IPS-20b (cell line): ENCODE measurements at regions not wholly inside any gene's neighbourhood (a gene's known extent, or its start where the extent isn't known, plus 50 kb on each side); places are given as distances from the start of the nearest gene placed in this dataset.

ENCODE experiments used
- H3K27ac ChIP-seq: one replicate; pipeline ENCODE4 v1.5.1; 2013; ENCODE audit warnings: low read length
- H3K27me3 ChIP-seq: 2 replicates; pipeline ENCODE4 v1.6.1; 2013; ENCODE audit warnings: mild to moderate bottlenecking, low read length, inconsistent platforms; ENCODE audit not compliant: insufficient read depth
- H3K36me3 ChIP-seq: 2 replicates; pipeline ENCODE4 v1.6.1; 2013; ENCODE audit warnings: low read depth, mild to moderate bottlenecking, inconsistent platforms, low read length, moderate library complexity; ENCODE audit not compliant: insufficient read depth
- H3K4me1 ChIP-seq: 2 replicates; pipeline ENCODE4 v1.6.1; 2013; ENCODE audit warnings: mild to moderate bottlenecking, control low read depth, inconsistent platforms, low read length, moderate library complexity; ENCODE audit not compliant: insufficient read depth
- H3K4me3 ChIP-seq: 2 replicates; pipeline ENCODE4 v1.5.1; 2013; ENCODE audit warnings: mild to moderate bottlenecking, low read length, inconsistent platforms
- H3K9ac ChIP-seq: 2 replicates; pipeline ENCODE4 v1.6.1; 2013; ENCODE audit warnings: low read depth, mild to moderate bottlenecking, inconsistent platforms, low read length, moderate library complexity
- H3K9me3 ChIP-seq: 2 replicates; pipeline ENCODE4 v1.6.1; 2013; ENCODE audit warnings: mild to moderate bottlenecking, low read depth, low read length, inconsistent platforms; ENCODE audit not compliant: insufficient read depth

DNA sequence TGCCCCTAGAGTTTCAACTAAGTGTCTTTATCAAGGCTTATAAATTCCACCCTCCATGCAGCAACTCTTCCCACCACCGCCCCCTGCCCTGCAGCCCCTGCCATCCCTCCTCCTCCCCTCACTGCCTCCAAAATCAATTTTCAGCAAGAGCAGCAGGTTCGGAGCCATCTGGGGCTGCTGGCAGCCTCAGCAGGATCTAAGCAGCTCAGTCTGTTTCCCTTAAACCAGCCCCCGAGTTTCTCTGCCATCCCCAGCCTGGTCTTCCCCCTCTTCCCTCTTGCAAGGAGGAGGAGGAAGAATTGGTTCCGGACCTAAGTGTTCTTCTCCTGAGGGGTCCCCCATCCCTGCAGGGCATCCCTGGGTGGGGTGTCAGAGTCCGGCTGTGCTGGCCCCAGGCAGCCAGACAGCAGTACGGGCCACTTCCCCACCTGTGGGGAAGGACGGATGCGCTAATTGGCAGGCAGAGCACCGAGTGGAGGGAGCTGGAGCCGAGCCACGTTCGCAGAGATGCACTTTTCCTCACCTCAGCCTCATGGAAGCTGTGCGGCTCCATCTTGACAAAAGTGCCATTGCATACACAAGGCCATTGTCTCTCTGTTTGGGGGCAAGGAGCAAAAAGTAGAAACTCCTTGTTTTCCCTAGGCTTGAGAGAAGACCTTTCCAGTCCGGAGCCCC lies 189.3 kb downstream of the KCNA5 start:
- no peak overlapping the region for H3K9ac ChIP-seq
- no peaks in the 10 kb centered on the region for H3K4me1 ChIP-seq
- H3K4me3 ChIP-seq = no peak overlapping the region
- H3K27ac ChIP-seq = no peak overlapping the region
- H3K27me3 ChIP-seq = no peaks in the 10 kb centered on the region
- H3K36me3 ChIP-seq = no peaks in the 10 kb centered on the region
- peaks cover 6% of the 10 kb centered on the region; the same call in 1 of the 2 replicates for H3K9me3 ChIP-seq

DNA sequence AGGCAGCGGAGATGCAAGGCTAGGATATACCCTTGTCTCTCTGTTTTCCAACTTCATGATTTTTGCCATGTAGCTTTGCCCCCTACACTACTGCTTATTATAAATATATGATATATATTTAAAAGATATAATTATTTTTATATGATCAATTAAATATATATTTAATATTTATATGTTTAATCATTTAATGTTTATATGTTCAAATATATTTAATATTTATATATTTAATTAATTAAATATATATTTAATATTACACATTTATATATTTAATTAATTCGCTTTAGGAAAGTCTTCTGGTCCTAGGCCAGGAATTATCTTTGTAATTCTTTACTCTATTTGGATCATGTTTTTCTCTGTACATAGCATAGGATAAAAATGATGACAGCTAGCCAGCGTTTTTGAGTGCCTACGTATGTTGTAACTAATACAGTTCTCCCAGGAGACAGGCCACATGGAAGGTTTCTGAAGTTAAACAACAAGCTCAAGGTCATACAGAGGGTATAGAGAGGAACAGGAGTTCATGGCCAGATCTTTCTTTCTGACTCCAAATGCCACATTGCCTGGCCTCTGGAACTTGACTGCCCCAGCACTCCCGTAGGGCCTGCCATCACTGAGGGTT lies 192.5 kb downstream of the KCNA5 start:
- Histone ChIP-seq H3K36me3 (no peaks in the 10 kb centered on the region), H3K9ac (no peak overlapping the region), H3K4me3 (no peak overlapping the region), H3K4me1 (no peaks in the 10 kb centered on the region; the same call in 1 of the 2 replicates), H3K9me3 (no peaks in the 10 kb centered on the region), H3K27me3 (no peaks in the 10 kb centered on the region), H3K27ac (no peak overlapping the region)

GRCh38 chr12:5242440-5242839 lies 189.5 kb upstream of the NTF3 start:
- Histone ChIP-seq H3K27ac (no peak overlapping the region), H3K36me3 (no peaks in the 10 kb centered on the region), H3K4me3 (no peak overlapping the region), H3K9me3 (no peaks in the 10 kb centered on the region), H3K27me3 (no peaks in the 10 kb centered on the region), H3K9ac (no peak overlapping the region), H3K4me1 (peaks cover 32% of the 10 kb centered on the region)

- no peaks in the 10 kb centered on the region for H3K9me3 ChIP-seq
- H3K27ac ChIP-seq = no peak overlapping the region
- H3K27me3 ChIP-seq = no peaks in the 10 kb centered on the region
- no peak overlapping the region for H3K9ac ChIP-seq
- no peak overlapping the region for H3K4me3 ChIP-seq
- no peaks in the 10 kb centered on the region for H3K36me3 ChIP-seq
- H3K4me1 ChIP-seq = peaks cover 32% of the 10 kb centered on the region
Measured at GRCh38 chr12:5243014-5243413, 188.9 kb upstream of the NTF3 start.

DNA sequence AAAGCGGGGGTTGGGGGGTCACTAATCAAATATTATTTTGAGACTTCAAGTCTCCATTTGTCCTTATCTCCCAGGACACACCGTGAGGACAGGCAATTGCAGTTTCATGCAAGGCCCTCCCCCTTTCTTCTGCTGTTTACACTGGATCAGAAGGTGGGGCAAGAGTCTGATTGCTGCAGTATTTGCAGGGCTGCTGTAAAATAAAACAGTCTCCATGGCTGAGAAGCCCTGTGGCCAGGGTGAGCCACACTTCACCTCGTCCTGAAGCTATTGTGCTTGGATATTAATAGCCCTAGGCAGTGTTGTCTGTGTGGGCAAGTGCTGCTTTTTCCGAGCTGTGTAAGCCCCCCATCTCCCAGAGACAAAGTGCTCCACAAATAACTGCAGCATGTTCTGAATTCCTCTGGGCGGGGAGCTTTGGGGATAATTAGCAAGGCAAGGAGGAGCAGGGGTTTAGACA lies 187.4 kb upstream of the NTF3 start:
- H3K27ac ChIP-seq = no peak overlapping the region
- peaks cover 32% of the 10 kb centered on the region for H3K4me1 ChIP-seq
- H3K9me3 ChIP-seq = no peaks in the 10 kb centered on the region
- no peaks in the 10 kb centered on the region for H3K27me3 ChIP-seq
- peak overlapping the region; percentile 6; the same call in 1 of the 2 replicates for H3K4me3 ChIP-seq
- peak overlapping the region; percentile 30; the same call in 1 of the 2 replicates for H3K9ac ChIP-seq
- H3K36me3 ChIP-seq = no peaks in the 10 kb centered on the region

- Histone ChIP-seq H3K4me3 (peak overlapping the region; percentile 7; the same call in 1 of the 2 replicates), H3K4me1 (peaks cover 32% of the 10 kb centered on the region), H3K9me3 (no peaks in the 10 kb centered on the region), H3K27me3 (no peaks in the 10 kb centered on the region), H3K27ac (no peak overlapping the region), H3K9ac (no peak overlapping the region), H3K36me3 (no peaks in the 10 kb centered on the region)
Measured at GRCh38 chr12:5246196-5246595, 185.7 kb upstream of the NTF3 start.

GRCh38 chr12:5247144-5247543 lies 184.8 kb upstream of the NTF3 start:
- H3K9ac ChIP-seq = no peak overlapping the region
- H3K36me3 ChIP-seq = no peaks in the 10 kb centered on the region
- no peak overlapping the region for H3K27ac ChIP-seq
- H3K27me3 ChIP-seq = no peaks in the 10 kb centered on the region
- H3K4me1 ChIP-seq = peaks cover 32% of the 10 kb centered on the region
- no peaks in the 10 kb centered on the region for H3K9me3 ChIP-seq
- no peak overlapping the region for H3K4me3 ChIP-seq

DNA sequence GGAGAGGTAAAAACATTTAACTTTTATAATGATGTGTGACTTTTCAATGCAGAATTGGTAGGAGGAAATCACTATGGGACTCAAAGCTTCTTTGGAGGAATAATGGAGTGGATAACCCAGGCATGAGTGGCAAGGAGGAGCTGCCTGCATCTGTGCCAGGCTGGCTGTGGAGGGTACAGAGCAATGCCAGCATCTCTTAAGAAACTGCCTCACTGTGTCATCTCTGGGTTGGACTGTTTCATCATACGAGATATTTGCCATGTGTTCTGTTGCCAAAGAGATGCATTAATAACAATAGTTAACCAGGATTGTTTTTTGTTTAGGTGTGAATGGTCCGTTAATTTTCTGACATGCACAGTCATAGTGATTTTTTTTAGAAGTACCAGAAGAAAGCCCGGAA lies 183.7 kb upstream of the NTF3 start:
- Histone ChIP-seq H3K4me1 (peaks cover 26% of the 10 kb centered on the region), H3K27ac (no peak overlapping the region), H3K36me3 (no peaks in the 10 kb centered on the region), H3K9me3 (no peaks in the 10 kb centered on the region), H3K27me3 (no peaks in the 10 kb centered on the region), H3K4me3 (no peak overlapping the region), H3K9ac (no peak overlapping the region)

- Histone ChIP-seq H3K9ac (no peak overlapping the region), H3K9me3 (no peaks in the 10 kb centered on the region), H3K27me3 (no peaks in the 10 kb centered on the region), H3K4me1 (peaks cover 23% of the 10 kb centered on the region), H3K36me3 (no peaks in the 10 kb centered on the region), H3K4me3 (no peak overlapping the region), H3K27ac (no peak overlapping the region)
Measured at GRCh38 chr12:5248999-5249526, 182.8 kb upstream of the NTF3 start.

DNA sequence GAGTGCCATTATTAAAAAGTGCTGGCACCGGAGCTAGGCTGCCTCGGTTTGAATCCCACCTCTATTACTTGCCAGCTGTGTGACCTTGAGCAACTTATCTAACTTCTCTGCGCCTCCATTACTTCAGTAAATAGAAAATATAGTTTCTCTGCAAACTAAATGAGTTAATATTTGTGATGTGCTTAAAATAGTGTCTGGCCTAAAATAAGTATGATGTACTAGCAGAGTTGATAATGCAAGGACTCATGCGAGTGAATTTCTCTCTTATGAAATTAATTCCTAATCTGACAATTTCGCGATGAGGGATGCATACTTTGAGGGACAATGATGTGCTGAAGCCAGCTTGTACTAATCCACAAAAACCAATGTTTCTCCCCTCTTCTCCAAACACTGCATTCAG lies 180.8 kb upstream of the NTF3 start:
- Histone ChIP-seq H3K4me3 (no peak overlapping the region), H3K9ac (no peak overlapping the region), H3K27me3 (no peaks in the 10 kb centered on the region), H3K36me3 (no peaks in the 10 kb centered on the region), H3K4me1 (peaks cover 9% of the 10 kb centered on the region), H3K27ac (no peak overlapping the region), H3K9me3 (no peaks in the 10 kb centered on the region)

- Histone ChIP-seq H3K27ac (no peak overlapping the region), H3K27me3 (no peaks in the 10 kb centered on the region), H3K9me3 (no peaks in the 10 kb centered on the region), H3K4me3 (no peak overlapping the region), H3K4me1 (peaks cover 3% of the 10 kb centered on the region), H3K36me3 (no peaks in the 10 kb centered on the region), H3K9ac (no peak overlapping the region)
Measured at GRCh38 chr12:5251786-5252185, 180.1 kb upstream of the NTF3 start.

GRCh38 chr12:5254703-5255102 lies 177.2 kb upstream of the NTF3 start:
- Histone ChIP-seq H3K4me3 (no peak overlapping the region), H3K4me1 (peaks cover 6% of the 10 kb centered on the region), H3K9ac (no peak overlapping the region), H3K27ac (no peak overlapping the region), H3K9me3 (no peaks in the 10 kb centered on the region), H3K27me3 (no peaks in the 10 kb centered on the region), H3K36me3 (no peaks in the 10 kb centered on the region)
